Mesothelial cell of epicardium (in vitro differentiated cells): ENCODE measurements at regions not wholly inside any gene's neighbourhood (a gene's known extent, or its start where the extent isn't known, plus 50 kb on each side); places are given as distances from the start of the nearest gene placed in this dataset.

Experiments used
- DNase-seq, 2 experiments: peaks; one replicate each; pipeline ENCODE4 v3.0.0; 2021; ENCODE audit warnings: low spot score in 2 of 2; ENCODE audit not compliant: unreplicated experiment in 2 of 2
- H3K27ac Mint-ChIP-seq: 2 replicates; pipeline ENCODE4 v1.8.0; 2021; ENCODE audit warnings: mixed read lengths
- H3K27me3 Mint-ChIP-seq: 2 replicates; pipeline ENCODE4 v1.8.0; 2021; ENCODE audit warnings: low read depth, mixed read lengths
- H3K36me3 Mint-ChIP-seq: 2 replicates; pipeline ENCODE4 v1.8.0; 2021; ENCODE audit warnings: mixed read lengths
- H3K4me1 Mint-ChIP-seq: 2 replicates; pipeline ENCODE4 v1.8.0; 2021; ENCODE audit warnings: mixed read lengths
- H3K4me3 Mint-ChIP-seq: 2 replicates; pipeline ENCODE4 v1.8.0; 2021; ENCODE audit warnings: mild to moderate bottlenecking, moderate library complexity, mixed read lengths
- H3K9me3 Mint-ChIP-seq: 2 replicates; pipeline ENCODE4 v1.8.0; 2021; ENCODE audit warnings: mixed read lengths
- CTCF ChIP-seq: fragments of 200-600 bp; sonication (generic); IDR thresholded peaks from one replicate; pipeline ENCODE4 v1.5.0; 2021; ENCODE audit warnings: antibody characterized with exemption; ENCODE audit not compliant: unreplicated experiment

- no peak overlapping the region for H3K27ac Mint-ChIP-seq
- TF ChIP-seq CTCF = no peak
- H3K36me3 Mint-ChIP-seq = no peaks in the 10 kb centered on the region
- H3K27me3 Mint-ChIP-seq = no peaks in the 10 kb centered on the region
- H3K9me3 Mint-ChIP-seq = peaks cover 10% of the 10 kb centered on the region
- H3K4me3 Mint-ChIP-seq = no peak overlapping the region
- DNase-seq = no peak
- H3K4me1 Mint-ChIP-seq = peaks cover 11% of the 10 kb centered on the region
These were observed 898.9 kb upstream of the MIR17HG start for GRCh38 chr13:90448466-90449037.

- no peak for TF ChIP-seq CTCF
- DNase-seq = no peak
- peaks cover 3% of the 10 kb centered on the region for H3K9me3 Mint-ChIP-seq
- no peak overlapping the region for H3K27ac Mint-ChIP-seq
- H3K27me3 Mint-ChIP-seq = no peaks in the 10 kb centered on the region
- no peak overlapping the region for H3K4me3 Mint-ChIP-seq
- no peaks in the 10 kb centered on the region for H3K36me3 Mint-ChIP-seq
- H3K4me1 Mint-ChIP-seq = peaks cover 3% of the 10 kb centered on the region
These were observed 894.1 kb upstream of the MIR17HG start for GRCh38 chr13:90453342-90453741.

GRCh38 chr13:90454002-90454636, 893.4 kb upstream of the MIR17HG start:
- Mint-ChIP-seq H3K4me3 (no peak overlapping the region), H3K9me3 (no peaks in the 10 kb centered on the region), H3K36me3 (no peaks in the 10 kb centered on the region), H3K4me1 (peaks cover 3% of the 10 kb centered on the region), H3K27me3 (no peaks in the 10 kb centered on the region), H3K27ac (no peak overlapping the region)
- no peak for TF ChIP-seq CTCF
- no peak for DNase-seq

- Mint-ChIP-seq H3K9me3 (no peaks in the 10 kb centered on the region), H3K27me3 (no peaks in the 10 kb centered on the region), H3K36me3 (no peaks in the 10 kb centered on the region), H3K4me3 (no peak overlapping the region), H3K4me1 (peaks cover 3% of the 10 kb centered on the region), H3K27ac (no peak overlapping the region)
- TF ChIP-seq CTCF = no peak
- DNase-seq = no peak
These were observed 892.4 kb upstream of the MIR17HG start for GRCh38 chr13:90455067-90455466.

GRCh38 chr13:90455823-90456222, 891.7 kb upstream of the MIR17HG start:
- DNase-seq = no peak

More at GRCh38 chr13:90455823-90456222, 891.7 kb upstream of the MIR17HG start:
- Mint-ChIP-seq H3K9me3 (no peaks in the 10 kb centered on the region), H3K27ac (no peak overlapping the region), H3K27me3 (no peaks in the 10 kb centered on the region), H3K4me1 (peaks cover 3% of the 10 kb centered on the region), H3K36me3 (no peaks in the 10 kb centered on the region), H3K4me3 (no peak overlapping the region)
- TF ChIP-seq CTCF = no peak
